Kidney (tissue), 13 donors: ENCODE measurements at regions not wholly inside any gene's neighbourhood (a gene's known extent, or its start where the extent isn't known, plus 50 kb on each side); places are given as distances from the start of the nearest gene placed in this dataset.
"Not testable (repeated sequence)": the region's sequence is repeated elsewhere in the genome, so short reads cannot be mapped to it uniquely, and the experiment has no call there.

Experiments used
- DNase-seq, 5 donors: peaks; one replicate each; pipeline ENCODE4 v3.0.0-alpha.2; 2013 to 2020
- FAIRE-seq: peaks from 2 replicates; lab custom pipeline; 2012; peaks lifted over from hg19 to GRCh38; lab: Jason Lieb, UNC
- H3K27ac ChIP-seq, 2 donors: one replicate each; pipeline ENCODE4 v1.7.0; 2013; ENCODE audit warnings: low read depth in 2 of 2, low read length in 2 of 2, inconsistent platforms in 1 of 2
- H3K27me3 ChIP-seq: one replicate; pipeline ENCODE4 v1.7.1; 2013; ENCODE audit warnings: low read length, inconsistent platforms; ENCODE audit not compliant: control insufficient read depth, insufficient read depth
- H3K36me3 ChIP-seq, 3 donors: one replicate each; pipeline versions ENCODE4 v1.7.0 to v1.7.1; 2013; ENCODE audit warnings: low read length in 3 of 3, control low read depth in 1 of 3, inconsistent platforms in 1 of 3; ENCODE audit not compliant: insufficient read depth in 3 of 3, control insufficient read depth in 2 of 3
- H3K4me1 ChIP-seq, 3 donors: one replicate each; pipeline versions ENCODE4 v1.7.0 to v1.7.1; 2013; ENCODE audit warnings: low read length in 3 of 3, inconsistent platforms in 1 of 3, low read depth in 1 of 3; ENCODE audit not compliant: control insufficient read depth in 2 of 3, insufficient read depth in 2 of 3
- H3K4me3 ChIP-seq, 3 donors: one replicate each; pipeline versions ENCODE4 v1.7.0 to v1.8.1; 2013; ENCODE audit warnings: low read length in 3 of 3, control low read depth in 1 of 3, inconsistent platforms in 1 of 3
- H3K9ac ChIP-seq, 3 donors: one replicate each; pipeline versions ENCODE4 v1.7.0 to v1.7.1; 2013; ENCODE audit warnings: low read length in 3 of 3, control low read depth in 1 of 3, inconsistent platforms in 1 of 3
- H3K9me3 ChIP-seq, 3 donors: one replicate each; pipeline versions ENCODE4 v1.7.0 to v1.7.1; 2013; ENCODE audit warnings: low read length in 3 of 3, control low read depth in 1 of 3, inconsistent platforms in 1 of 3; ENCODE audit not compliant: control insufficient read depth in 2 of 3, insufficient read depth in 1 of 3
- CTCF ChIP-seq: IDR thresholded peaks from 3 replicates; pipeline ENCODE4 v1.5.1; 2012; ENCODE audit warnings: mild to moderate bottlenecking, moderate library complexity, borderline replicate concordance; ENCODE audit not compliant: insufficient read depth; ENCODE audit errors: extremely low read depth
- intact Hi-C: fragments of 100-400 bp; cut with DNase I; formaldehyde crosslinking; loops from one replicate; pipeline ENCODE4 v1.11.1; 2022
- donor health status: control.
- donor health status: control.
- donor health status: control.
- donor health status: control.
- donor health status: control.
- donor health status: DM: yes; HTN: yes; CAD: no.
- donor health status: Normal renal cell carcinoma (clear cell type).

- DNase-seq (peak in 2 of 5 donors; percentile 11 to 43), FAIRE-seq (no peak)
- no peak for TF ChIP-seq CTCF
- no peaks in the 10 kb centered on the region for H3K27me3 ChIP-seq
- no peaks in the 10 kb centered on the region for H3K4me1 ChIP-seq
- H3K9me3 ChIP-seq = no peaks in the 10 kb centered on the region
- H3K36me3 ChIP-seq = no peaks in the 10 kb centered on the region
- no peak overlapping the region for H3K27ac ChIP-seq
- intact Hi-C loops = no loop called here
- H3K9ac ChIP-seq = no peak overlapping the region
- no peak overlapping the region for H3K4me3 ChIP-seq
Measured at GRCh38 chr14:105602799-105603793, 76.7 kb downstream of the TMEM121 start.

GRCh38 chr14:105604531-105605463, 78.4 kb downstream of the TMEM121 start:
- intact Hi-C loops, H3K9me3 ChIP-seq, H3K4me3 ChIP-seq, H3K27me3 ChIP-seq, H3K27ac ChIP-seq, FAIRE-seq, H3K36me3 ChIP-seq, H3K9ac ChIP-seq, H3K4me1 ChIP-seq: not testable (repeated sequence)
- DNase-seq = peak in 2 of 5 donors; percentile 16 to 45

- intact Hi-C loops = no loop called here
- Histone ChIP-seq H3K9me3 (no peaks in the 10 kb centered on the region), H3K36me3 (no peaks in the 10 kb centered on the region), H3K4me1 (no peaks in the 10 kb centered on the region), H3K4me3 (no peak overlapping the region), H3K9ac (no peak overlapping the region), H3K27ac (no peak overlapping the region), H3K27me3 (no peaks in the 10 kb centered on the region)
- DNase-seq = peak in 2 of 5 donors; percentile 14 to 56
- no peak for TF ChIP-seq CTCF
- FAIRE-seq = no peak
Measured at GRCh38 chr14:105605464-105606304, 79.3 kb downstream of the TMEM121 start.

- H3K4me1 ChIP-seq, FAIRE-seq, intact Hi-C loops, H3K9ac ChIP-seq, H3K4me3 ChIP-seq, H3K9me3 ChIP-seq, H3K27ac ChIP-seq, H3K27me3 ChIP-seq, H3K36me3 ChIP-seq: not testable (repeated sequence)
- DNase-seq = peak in 1 of 5 donors; percentile 25
Measured at GRCh38 chr14:105606305-105606975, 80.1 kb downstream of the TMEM121 start.

- not testable (repeated sequence) for FAIRE-seq
Measured at GRCh38 chr14:105607025-105607424, 80.6 kb downstream of the TMEM121 start.

More at GRCh38 chr14:105607025-105607424, 80.6 kb downstream of the TMEM121 start:
- H3K4me1 ChIP-seq, H3K27me3 ChIP-seq, intact Hi-C loops, H3K9me3 ChIP-seq, H3K4me3 ChIP-seq, H3K36me3 ChIP-seq, H3K27ac ChIP-seq, H3K9ac ChIP-seq: not testable (repeated sequence)
- peak in 1 of 5 donors; percentile 32 for DNase-seq
